GM19455 (cell line): ENCODE measurements at regions not wholly inside any gene's neighbourhood (a gene's known extent, or its start where the extent isn't known, plus 50 kb on each side); places are given as distances from the start of the nearest gene placed in this dataset.
"Not testable (repeated sequence)": the region's sequence is repeated elsewhere in the genome, so short reads cannot be mapped to it uniquely, and the experiment has no call there.

Experiments used
- ATAC-seq: cut with Tn5 transposase; IDR thresholded peaks from one replicate; pipeline ENCODE4 v1.9.1; 2021; ENCODE audit not compliant: unreplicated experiment

GRCh38 chr2:125681976-125682805, 973.8 kb upstream of the GYPC start:
- no peak for ATAC-seq

- no peak for ATAC-seq
Measured at GRCh38 chr2:125684256-125684655, 971.7 kb upstream of the GYPC start.

GRCh38 chr2:125684932-125685331, 971.0 kb upstream of the GYPC start:
- no peak for ATAC-seq

GRCh38 chr2:125696560-125696959, 959.4 kb upstream of the GYPC start:
- no peak for ATAC-seq

- no peak for ATAC-seq
Measured at GRCh38 chr2:125698280-125698679, 957.7 kb upstream of the GYPC start.

- no peak for ATAC-seq
Measured at GRCh38 chr2:125701070-125701469, 954.9 kb upstream of the GYPC start.

- no peak for ATAC-seq
Measured at GRCh38 chr2:125707611-125708010, 948.3 kb upstream of the GYPC start.

- no peak for ATAC-seq
Measured at GRCh38 chr2:125710561-125710960, 945.4 kb upstream of the GYPC start.

GRCh38 chr2:125711075-125711474, 944.9 kb upstream of the GYPC start:
- no peak for ATAC-seq

- no peak for ATAC-seq
Measured at GRCh38 chr2:125713533-125713932, 942.4 kb upstream of the GYPC start.

- ATAC-seq = no peak
Measured at GRCh38 chr2:125721072-125721721, 934.8 kb upstream of the GYPC start.

- no peak for ATAC-seq
Measured at GRCh38 chr2:125730921-125731320, 925.0 kb upstream of the GYPC start.

GRCh38 chr2:125736306-125736705, 919.7 kb upstream of the GYPC start:
- ATAC-seq = no peak

- no peak for ATAC-seq
Measured at GRCh38 chr2:125745514-125745913, 910.4 kb upstream of the GYPC start.

GRCh38 chr2:125746321-125747164, 909.4 kb upstream of the GYPC start:
- ATAC-seq = no peak

- ATAC-seq = no peak
Measured at GRCh38 chr2:125747165-125747425, 908.9 kb upstream of the GYPC start.

- ATAC-seq = no peak
Measured at GRCh38 chr2:125756431-125756830, 899.5 kb upstream of the GYPC start.

- ATAC-seq = no peak
Measured at GRCh38 chr2:125796784-125797183, 859.2 kb upstream of the GYPC start.

GRCh38 chr2:125797192-125797591, 858.8 kb upstream of the GYPC start:
- ATAC-seq = no peak

GRCh38 chr2:125822746-125823145, 833.2 kb upstream of the GYPC start:
- ATAC-seq = no peak

- not testable (repeated sequence) for ATAC-seq
Measured at GRCh38 chr2:125825781-125826180, 830.2 kb upstream of the GYPC start.

GRCh38 chr2:125837128-125837527, 818.8 kb upstream of the GYPC start:
- ATAC-seq = no peak
